GM21576 (cell line): ENCODE measurements at regions not wholly inside any gene's neighbourhood (a gene's known extent, or its start where the extent isn't known, plus 50 kb on each side); places are given as distances from the start of the nearest gene placed in this dataset.
"Not testable (repeated sequence)": the region's sequence is repeated elsewhere in the genome, so short reads cannot be mapped to it uniquely, and the experiment has no call there.

ENCODE experiments used
- ATAC-seq: cut with Tn5 transposase; IDR thresholded peaks from one replicate; pipeline ENCODE4 v1.9.1; 2021; ENCODE audit warnings: mild to moderate bottlenecking, moderate library complexity; ENCODE audit not compliant: unreplicated experiment

GRCh38 chr4:179719766-179720450 lies 2277.7 kb upstream of the AGA start:
- ATAC-seq: no peak

DNA sequence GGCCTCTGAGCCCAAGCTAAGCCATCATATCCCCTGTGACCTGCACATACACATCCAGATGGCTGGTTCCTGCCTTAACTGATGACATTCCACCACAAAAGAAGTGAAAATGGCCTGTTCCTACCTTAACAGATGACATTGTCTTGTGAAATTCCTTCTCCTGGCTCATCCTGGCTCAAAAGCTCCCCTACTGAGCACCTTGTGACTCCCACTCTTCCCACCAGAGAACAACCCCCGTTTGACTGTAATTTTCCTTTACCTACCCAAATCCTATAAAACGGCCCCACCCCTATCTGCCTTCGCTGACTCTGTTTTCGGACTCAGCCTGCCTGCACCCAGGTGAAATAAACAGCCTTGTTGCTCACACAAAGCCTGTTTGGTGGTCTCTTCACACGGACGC lies 2284.3 kb upstream of the AGA start:
- ATAC-seq: not testable (repeated sequence)

GRCh38 chr4:179728305-179728704 lies 2286.1 kb upstream of the AGA start:
- no peak for ATAC-seq

DNA sequence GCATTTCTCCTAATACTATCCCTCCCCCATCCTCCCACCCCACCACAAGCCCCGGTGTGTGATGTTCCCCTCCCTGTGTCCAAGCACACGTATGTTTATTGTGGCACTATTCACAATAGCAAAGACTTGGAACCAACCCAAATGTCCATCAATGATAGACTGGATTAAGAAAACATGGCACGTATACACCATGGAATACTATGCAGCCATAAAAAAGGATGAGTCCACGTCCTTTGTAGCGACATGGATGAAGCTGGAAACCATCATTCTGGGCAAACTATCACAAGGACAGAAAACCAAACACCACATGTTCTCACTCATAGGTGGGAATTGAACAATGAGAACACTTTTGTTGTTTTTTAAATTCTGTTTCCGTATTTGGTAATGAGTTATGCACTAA lies 2294.6 kb upstream of the AGA start:
- ATAC-seq: not testable (repeated sequence)

DNA sequence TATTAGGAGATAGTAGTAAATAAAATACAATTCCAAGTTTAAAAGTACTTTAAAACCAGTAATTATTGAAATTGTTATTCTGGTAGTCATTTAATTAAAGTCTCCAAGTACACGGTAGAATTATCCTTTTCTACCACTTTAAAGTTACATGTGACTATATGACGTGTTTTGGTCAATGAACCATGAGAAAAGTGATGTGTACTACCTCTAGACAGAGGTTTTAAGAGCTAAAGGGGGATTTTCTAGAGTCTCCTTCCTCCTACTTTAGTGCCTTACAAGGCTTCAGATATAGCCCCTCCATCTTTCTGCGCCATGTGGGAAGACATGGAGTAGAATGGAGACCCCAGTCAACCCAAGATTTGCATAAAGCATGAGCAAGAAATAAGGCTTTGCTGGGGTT lies 2296.6 kb upstream of the AGA start:
- no peak for ATAC-seq

DNA sequence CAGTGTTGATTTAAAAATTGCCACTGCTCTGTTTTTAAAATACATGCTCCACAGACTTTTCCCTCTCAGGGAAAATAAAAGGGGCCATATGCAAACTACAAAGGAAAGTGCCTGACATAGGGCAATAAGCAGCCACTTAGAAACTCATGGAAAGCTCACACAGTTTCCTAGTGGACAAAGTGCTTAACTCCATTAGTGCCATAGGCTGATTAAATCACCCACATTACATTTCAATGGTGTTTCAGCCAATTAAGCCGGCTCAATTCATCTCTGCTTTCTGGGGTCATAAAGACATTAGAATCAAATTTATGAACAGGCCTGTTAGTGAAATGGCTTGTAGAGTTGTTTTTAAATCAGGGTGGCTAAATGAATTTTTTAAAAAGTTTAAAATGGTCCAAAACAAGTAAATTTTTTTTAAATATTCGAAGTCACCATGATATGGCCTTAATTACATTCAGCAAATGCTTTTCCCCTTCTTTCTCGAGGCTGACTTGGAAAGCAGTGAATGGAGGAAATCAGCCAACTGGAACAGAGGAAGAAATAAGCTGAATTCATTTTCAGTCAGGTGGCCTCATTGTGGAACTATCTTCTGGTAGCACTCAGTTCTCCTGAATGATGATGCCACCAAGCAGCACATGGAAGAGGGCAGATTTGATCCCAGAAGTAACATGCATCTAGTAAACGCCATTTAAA lies 2305.1 kb upstream of the AGA start:
- no peak for ATAC-seq

GRCh38 chr4:179748837-179749236 lies 2306.6 kb upstream of the AGA start:
- ATAC-seq: no peak

- ATAC-seq: no peak
Measured at GRCh38 chr4:179750374-179750773, 2308.1 kb upstream of the AGA start.

DNA sequence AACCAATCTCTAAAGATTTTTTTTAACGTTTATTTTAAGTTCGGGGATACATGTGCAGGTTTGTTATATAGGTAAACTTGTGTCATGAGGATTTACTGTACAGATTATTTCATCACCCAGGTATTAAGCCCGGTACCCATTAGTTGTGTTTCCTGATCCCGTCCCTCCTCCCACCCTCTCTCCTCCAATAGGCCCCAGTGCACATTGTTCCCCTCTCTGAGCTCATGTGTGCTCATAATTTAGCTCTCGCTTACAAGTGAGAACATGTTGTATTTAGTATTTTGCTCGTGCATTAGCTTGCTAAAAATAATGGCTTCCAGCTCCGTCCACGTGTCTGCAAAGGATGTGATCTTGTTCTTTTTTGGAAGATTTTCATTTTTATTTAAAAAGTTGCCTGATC lies 2309.4 kb upstream of the AGA start:
- no peak for ATAC-seq

DNA sequence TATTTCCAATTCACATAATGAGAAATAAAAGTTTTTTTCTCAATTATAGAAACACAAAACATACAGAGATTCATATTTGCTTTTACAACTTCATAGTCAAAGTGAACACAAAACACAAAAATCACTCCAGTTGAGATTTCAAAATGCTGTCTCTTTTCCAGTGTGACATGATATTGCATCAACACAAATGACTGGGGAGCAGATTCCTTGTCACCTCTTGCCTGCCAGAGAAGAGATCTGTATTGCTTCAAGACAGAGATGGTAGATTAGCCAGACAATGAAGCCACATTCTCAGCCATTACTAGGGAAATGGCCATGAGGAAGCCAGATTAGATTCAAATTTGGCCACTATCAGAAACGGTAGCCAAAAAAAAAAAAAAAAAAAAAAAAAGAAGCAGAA lies 2313.1 kb upstream of the AGA start:
- ATAC-seq: no peak

DNA sequence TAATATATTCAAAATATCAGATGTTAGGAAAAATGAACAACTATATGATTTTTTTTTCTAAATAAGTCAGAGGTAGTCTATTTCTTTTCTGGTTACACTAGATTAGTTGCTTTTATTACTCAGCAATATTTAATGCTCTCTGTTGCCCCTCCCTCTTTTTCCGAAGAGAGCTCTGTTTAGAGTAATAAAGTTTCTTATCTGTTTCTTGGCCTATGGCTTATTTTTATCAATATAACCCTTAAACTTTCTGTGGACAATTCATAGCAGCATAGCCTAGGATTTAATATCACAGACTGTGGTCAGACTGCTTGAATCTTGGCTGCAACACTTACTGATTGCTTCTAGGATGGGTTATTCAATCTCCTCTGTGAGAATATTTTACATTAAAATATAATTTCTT lies 2315.4 kb upstream of the AGA start:
- no peak for ATAC-seq

- ATAC-seq: no peak
Measured at GRCh38 chr4:179762840-179763239, 2320.6 kb upstream of the AGA start.

GRCh38 chr4:179766938-179767337 lies 2324.7 kb upstream of the AGA start:
- ATAC-seq: no peak

DNA sequence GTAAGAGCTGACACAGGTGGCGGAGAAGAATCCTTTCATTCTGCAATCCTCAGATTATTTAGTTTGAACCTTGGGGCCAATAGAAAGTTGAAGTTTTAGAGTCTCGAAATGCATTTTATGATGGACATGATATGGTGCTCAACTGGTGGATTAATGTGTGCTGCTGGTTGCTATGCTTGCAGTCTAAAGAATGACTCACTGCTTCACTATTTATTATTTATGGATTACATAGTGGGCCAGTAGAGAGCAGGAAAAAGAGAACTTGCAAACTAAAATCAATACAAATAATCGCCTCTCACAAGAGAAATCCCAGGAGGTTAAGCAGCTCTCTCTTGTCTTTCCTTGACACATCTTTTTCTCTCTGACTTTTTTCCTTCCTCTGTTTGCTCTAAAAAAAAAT lies 2326.8 kb upstream of the AGA start:
- no peak for ATAC-seq

- no peak for ATAC-seq
Measured at GRCh38 chr4:179797738-179798137, 2355.5 kb upstream of the AGA start.

DNA sequence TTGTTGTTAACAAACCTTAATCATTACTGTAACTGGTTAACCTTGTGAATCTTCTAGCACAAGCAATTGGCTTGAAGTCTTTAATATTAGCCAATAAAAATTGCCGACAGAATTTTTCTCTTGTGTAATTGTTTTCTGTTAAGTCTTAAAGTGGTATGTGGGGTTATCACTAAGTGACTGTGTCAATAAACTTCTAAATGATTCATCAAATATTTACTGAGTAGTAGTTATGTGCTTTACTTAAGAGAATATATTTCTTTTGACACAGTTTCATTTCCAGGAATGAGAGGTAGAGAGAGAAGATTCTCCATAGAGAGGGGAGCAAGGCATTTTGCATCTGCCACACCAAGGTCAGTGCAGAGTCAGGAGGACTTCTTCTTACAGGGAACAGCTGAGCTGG lies 2361.6 kb upstream of the AGA start:
- no peak for ATAC-seq

GRCh38 chr4:179804440-179804839 lies 2362.2 kb upstream of the AGA start:
- no peak for ATAC-seq

DNA sequence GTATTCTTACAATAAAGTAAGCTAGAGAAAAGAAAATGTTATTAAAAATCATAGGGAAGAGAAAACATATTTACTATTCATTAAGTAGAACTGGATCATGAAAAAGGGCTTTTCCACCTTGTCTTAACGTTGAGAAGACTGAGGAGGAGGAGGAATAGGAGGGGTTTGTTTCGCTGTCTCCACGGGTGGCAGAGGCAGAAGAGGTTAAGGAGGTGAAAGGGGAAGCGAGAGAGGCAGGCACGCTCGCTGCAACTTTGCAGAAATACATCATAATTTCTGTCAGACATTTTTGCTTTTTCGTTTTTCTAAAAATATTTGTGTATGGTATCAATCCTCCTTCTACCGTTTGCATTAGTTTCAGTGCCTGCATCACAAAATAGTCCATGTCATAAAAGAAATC lies 2375.1 kb upstream of the AGA start:
- ATAC-seq: no peak

DNA sequence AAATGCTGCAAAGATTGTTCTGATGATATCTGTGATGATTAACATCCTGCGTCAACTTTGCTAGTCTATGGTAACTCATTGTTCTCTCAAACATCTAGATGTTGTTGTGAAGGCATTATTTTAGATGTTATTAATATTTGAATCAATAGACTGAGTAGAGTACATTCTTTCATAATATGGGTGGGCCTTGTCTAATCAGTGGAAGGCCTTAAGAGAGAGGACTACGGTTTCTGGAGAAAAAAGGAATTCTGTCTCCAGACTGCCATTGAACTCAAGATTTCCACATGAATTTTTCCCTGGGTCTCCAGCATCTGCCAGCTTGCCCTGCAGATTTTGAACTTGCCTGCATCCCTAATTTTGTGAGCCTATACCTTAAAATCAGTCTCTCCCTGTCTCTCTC lies 2381.1 kb upstream of the AGA start:
- ATAC-seq: no peak

GRCh38 chr4:179831274-179831673 lies 2389.0 kb upstream of the AGA start:
- no peak for ATAC-seq

GRCh38 chr4:179836179-179837075 lies 2394.2 kb upstream of the AGA start:
- no peak for ATAC-seq

DNA sequence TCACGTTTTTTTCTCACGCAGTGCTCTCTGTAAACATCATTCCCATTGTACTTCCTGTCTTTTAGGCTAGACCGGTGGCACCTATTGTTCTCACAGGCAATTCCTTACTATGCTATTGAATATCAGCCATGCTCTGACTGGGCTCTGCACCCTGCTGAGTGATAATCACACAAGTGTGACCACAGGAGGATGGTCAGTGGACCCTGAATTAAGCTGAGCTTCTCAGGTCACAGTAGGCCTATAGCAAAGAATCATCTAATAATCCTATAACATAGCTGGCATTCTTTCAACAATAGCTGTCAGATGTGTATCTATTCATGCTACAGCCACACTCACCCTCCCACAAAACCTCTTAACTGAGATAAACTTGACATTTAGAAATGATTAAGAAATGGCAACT lies 2399.8 kb upstream of the TENM3 start:
- ATAC-seq: no peak
